ENCODE measurements at regions not wholly inside any gene's neighbourhood (a gene's known extent, or its start where the extent isn't known, plus 50 kb on each side); places are given as distances from the start of the nearest gene placed in this dataset.

GRCh38 chr7:18123508-18124239, 96.0 kb upstream of the PRPS1L1 start:
- Histone ChIP-seq H4K20me1 (ENCODE audit: control insufficient read depth, insufficient read depth) (no peaks in the 10 kb centered on the region), H3K27me3 (replicated peaks in 1 of 2; ENCODE audit: control insufficient read depth in 2 of 2, insufficient read depth in 2 of 2, low read length in 1 of 2) (no peaks in the 10 kb centered on the region), H3K9ac (ENCODE audit: control insufficient read depth, insufficient read depth, low read length) (no peak overlapping the region), H3K4me2 (ENCODE audit: control insufficient read depth, insufficient read depth) (no peak overlapping the region), H3K4me3 (no peak overlapping the region), H3K79me2 (ENCODE audit: control insufficient read depth, insufficient read depth, low read length) (no peaks in the 10 kb centered on the region), H3K36me3 (ENCODE audit: control insufficient read depth in 2 of 2, insufficient read depth in 2 of 2, low read length in 1 of 2) (no peaks in the 10 kb centered on the region), H3K27ac (ENCODE audit: control insufficient read depth, insufficient read depth) (no peak overlapping the region), H2AFZ (ENCODE audit: control insufficient read depth, low read depth, low read length) (no peak overlapping the region), H3K9me3 (replicated peaks; ENCODE audit: control insufficient read depth, insufficient read depth, low read length) (no peaks in the 10 kb centered on the region), H3K4me1 (ENCODE audit: control insufficient read depth, insufficient read depth, low read length) (no peaks in the 10 kb centered on the region)
- ChIA-PET SMC1A (ENCODE audit: uncharacterized antibody, unreplicated experiment) (no interaction called here), CTCF (no interaction called here), RAD21 (ENCODE audit: unreplicated experiment) (interaction anchor here (1.3 kb wide), 1 partner anchor 354 kb away, joined by 4 read pairs; no protein-coding TSS in a partner anchor), POLR2A (no interaction called here)
- TF ChIP-seq TAF1 (IDR thresholded peaks at IDR 0.05; ENCODE audit: borderline replicate concordance, low read depth, low read length): no peak
- no peak for TF ChIP-seq SMAD1 (IDR thresholded peaks at IDR 0.05; ENCODE audit: low read depth, partially characterized antibody)
- no peak for TF ChIP-seq SPI1 (IDR thresholded peaks at IDR 0.05; ENCODE audit: borderline replicate concordance, insufficient read depth, low read depth, low read length)
- TF ChIP-seq HDGF (IDR thresholded peaks at IDR 0.05): no peak
- TF ChIP-seq RB1 (IDR thresholded peaks at IDR 0.05; ENCODE audit: borderline replicate concordance): no peak
- no peak for TF ChIP-seq BACH1 (IDR thresholded peaks at IDR 0.05; ENCODE audit: borderline replicate concordance)
- TF ChIP-seq FOXM1 (IDR thresholded peaks at IDR 0.05; ENCODE audit: low read depth, low read length): no peak
- TF ChIP-seq CEBPB (IDR thresholded peaks at IDR 0.05; ENCODE audit: borderline replicate concordance in 1 of 2, low read depth in 2 of 2, low read length in 2 of 2): no peak
- TF ChIP-seq MAX (IDR thresholded peaks at IDR 0.05; ENCODE audit: low read depth, low read length): no peak
- TF ChIP-seq, protein P1, sequence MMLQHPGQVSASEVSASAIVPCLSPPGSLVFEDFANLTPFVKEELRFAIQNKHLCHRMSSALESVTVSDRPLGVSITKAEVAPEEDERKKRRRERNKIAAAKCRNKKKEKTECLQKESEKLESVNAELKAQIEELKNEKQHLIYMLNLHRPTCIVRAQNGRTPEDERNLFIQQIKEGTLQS (IDR thresholded peaks at IDR 0.05; ENCODE audit: borderline replicate concordance, extremely low read depth, low read depth, low read length): no peak
- TF ChIP-seq RBBP5 (conservative IDR thresholded peaks at IDR 0.05): no peak
- no peak for TF ChIP-seq ZBTB33 (IDR thresholded peaks at IDR 0.05)
- TF ChIP-seq, protein P2, sequence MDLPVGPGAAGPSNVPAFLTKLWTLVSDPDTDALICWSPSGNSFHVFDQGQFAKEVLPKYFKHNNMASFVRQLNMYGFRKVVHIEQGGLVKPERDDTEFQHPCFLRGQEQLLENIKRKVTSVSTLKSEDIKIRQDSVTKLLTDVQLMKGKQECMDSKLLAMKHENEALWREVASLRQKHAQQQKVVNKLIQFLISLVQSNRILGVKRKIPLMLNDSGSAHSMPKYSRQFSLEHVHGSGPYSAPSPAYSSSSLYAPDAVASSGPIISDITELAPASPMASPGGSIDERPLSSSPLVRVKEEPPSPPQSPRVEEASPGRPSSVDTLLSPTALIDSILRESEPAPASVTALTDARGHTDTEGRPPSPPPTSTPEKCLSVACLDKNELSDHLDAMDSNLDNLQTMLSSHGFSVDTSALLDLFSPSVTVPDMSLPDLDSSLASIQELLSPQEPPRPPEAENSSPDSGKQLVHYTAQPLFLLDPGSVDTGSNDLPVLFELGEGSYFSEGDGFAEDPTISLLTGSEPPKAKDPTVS (IDR thresholded peaks at IDR 0.05; ENCODE audit: low read depth, low read length): no peak
- no peak for TF ChIP-seq NFYB (IDR thresholded peaks at IDR 0.05; ENCODE audit: insufficient read depth, low read depth, low read length)
- no peak for TF ChIP-seq SMARCA5 (IDR thresholded peaks at IDR 0.05)
- TF ChIP-seq HDAC2 (IDR thresholded peaks at IDR 0.05): no peak
- TF ChIP-seq, protein P3, sequence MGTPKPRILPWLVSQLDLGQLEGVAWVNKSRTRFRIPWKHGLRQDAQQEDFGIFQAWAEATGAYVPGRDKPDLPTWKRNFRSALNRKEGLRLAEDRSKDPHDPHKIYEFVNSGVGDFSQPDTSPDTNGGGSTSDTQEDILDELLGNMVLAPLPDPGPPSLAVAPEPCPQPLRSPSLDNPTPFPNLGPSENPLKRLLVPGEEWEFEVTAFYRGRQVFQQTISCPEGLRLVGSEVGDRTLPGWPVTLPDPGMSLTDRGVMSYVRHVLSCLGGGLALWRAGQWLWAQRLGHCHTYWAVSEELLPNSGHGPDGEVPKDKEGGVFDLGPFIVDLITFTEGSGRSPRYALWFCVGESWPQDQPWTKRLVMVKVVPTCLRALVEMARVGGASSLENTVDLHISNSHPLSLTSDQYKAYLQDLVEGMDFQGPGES (IDR thresholded peaks at IDR 0.05): no peak
- TF ChIP-seq YBX1 (IDR thresholded peaks at IDR 0.05): no peak
- no peak for TF ChIP-seq CREB1 (IDR thresholded peaks at IDR 0.05; ENCODE audit: low read depth)
- DNase-seq (ENCODE audit: low read depth, low spot score) (no peak), FAIRE-seq (no peak), ATAC-seq (no peak)
- in situ Hi-C loops (cut with MboI): no loop called here
- 3% methylated on average over 2 of the region's 2 CpGs for WGBS (ENCODE audit: insufficient coverage, insufficient replicate concordance, low lambda C conversion rate, missing lambda C conversion rate)
- no TSS peak for BruUV-seq (replicated peaks)
- intact Hi-C loops (cut with micrococcal nuclease; ENCODE audit: unreplicated experiment): no loop called here
